ENCODE measurements at regions not wholly inside any gene's neighbourhood (a gene's known extent, or its start where the extent isn't known, plus 50 kb on each side); places are given as distances from the start of the nearest gene placed in this dataset.

DNA sequence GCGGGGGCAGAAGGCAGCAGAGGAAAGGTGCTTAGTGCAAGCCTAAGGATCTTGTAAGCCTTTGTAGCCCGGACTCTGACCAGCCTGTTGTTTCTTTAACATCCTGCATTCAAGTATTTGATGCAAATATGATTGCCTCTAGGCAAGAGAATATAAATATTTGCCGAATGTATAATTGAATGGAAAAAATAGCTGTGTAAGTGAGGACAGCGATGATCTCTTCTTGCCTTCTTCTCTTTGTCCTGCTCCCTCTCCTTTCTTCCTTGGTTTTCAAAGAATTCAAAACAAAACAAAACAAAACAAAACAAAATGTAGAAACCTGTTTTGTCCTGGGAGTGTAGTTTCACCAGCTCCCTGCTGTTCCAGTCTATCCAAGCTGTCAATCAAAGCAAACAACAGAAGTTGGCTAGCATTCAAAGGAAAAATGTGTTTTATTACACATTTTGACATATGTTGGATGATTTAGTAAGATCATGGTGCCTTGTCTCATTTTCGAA, 74.9 kb upstream of the CPM start:
- TF ChIP-seq, protein P1, sequence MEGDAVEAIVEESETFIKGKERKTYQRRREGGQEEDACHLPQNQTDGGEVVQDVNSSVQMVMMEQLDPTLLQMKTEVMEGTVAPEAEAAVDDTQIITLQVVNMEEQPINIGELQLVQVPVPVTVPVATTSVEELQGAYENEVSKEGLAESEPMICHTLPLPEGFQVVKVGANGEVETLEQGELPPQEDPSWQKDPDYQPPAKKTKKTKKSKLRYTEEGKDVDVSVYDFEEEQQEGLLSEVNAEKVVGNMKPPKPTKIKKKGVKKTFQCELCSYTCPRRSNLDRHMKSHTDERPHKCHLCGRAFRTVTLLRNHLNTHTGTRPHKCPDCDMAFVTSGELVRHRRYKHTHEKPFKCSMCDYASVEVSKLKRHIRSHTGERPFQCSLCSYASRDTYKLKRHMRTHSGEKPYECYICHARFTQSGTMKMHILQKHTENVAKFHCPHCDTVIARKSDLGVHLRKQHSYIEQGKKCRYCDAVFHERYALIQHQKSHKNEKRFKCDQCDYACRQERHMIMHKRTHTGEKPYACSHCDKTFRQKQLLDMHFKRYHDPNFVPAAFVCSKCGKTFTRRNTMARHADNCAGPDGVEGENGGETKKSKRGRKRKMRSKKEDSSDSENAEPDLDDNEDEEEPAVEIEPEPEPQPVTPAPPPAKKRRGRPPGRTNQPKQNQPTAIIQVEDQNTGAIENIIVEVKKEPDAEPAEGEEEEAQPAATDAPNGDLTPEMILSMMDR (conservative IDR thresholded peaks at IDR 0.05), result no peak
- TF ChIP-seq EZH2 (IDR thresholded peaks at IDR 0.05; ENCODE audit: low read depth), result no peak

All from PC-9 (cell line).